Hippocampal formation (tissue), 2 donors: ENCODE measurements at regions not wholly inside any gene's neighbourhood (a gene's known extent, or its start where the extent isn't known, plus 50 kb on each side); places are given as distances from the start of the nearest gene placed in this dataset.
"Not testable (repeated sequence)": the region's sequence is repeated elsewhere in the genome, so short reads cannot be mapped to it uniquely, and the experiment has no call there.

Source experiments
- DNase-seq, 2 donors: peaks; one replicate each; lab custom pipeline; 2025; lab: John Stamatoyannopoulos, UW

GRCh38 chr2:191476901-191477300 is 201.0 kb upstream of the NABP1 start:
- no peak for DNase-seq

DNA sequence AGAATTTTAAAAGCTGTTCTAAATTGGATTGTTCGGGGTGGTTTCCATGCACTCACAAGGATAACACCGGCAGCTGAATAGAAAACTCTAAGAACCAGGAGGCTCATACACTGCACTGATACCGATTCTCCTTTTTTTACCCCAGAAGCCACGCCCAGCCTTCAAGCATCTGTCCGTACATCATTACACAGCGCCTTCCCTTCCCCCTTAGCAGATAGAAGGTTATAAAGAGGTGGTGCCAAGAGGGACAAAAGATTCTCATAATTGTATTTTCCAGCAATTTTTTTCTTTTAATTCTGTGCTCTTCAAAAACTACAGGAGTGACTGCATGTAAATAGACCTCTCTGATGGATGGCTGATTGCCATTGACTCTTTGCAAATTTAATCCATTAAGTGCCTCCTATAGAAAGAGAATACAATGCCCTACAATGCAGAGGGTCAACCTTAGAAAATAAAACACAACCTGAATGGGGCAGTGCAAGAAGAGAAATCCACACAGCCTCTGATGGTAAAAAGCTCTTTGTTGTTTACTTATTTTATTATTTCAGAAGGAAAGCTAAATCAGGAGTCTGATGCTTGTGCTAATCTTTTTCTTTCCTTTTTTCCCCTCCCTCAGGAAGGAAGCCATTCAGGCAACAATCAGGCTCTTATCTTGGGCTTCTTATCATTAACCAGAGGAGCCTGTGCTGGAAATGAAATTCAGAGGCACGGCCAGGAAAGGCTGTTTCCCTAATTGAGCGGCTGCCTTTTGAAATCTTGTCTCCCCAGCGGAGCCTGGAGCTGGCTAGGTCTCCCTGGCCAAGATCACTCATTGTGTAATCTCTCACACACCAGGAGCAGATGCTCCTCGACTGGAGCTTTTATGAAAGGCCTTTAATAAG is 198.9 kb upstream of the NABP1 start:
- no peak for DNase-seq

DNA sequence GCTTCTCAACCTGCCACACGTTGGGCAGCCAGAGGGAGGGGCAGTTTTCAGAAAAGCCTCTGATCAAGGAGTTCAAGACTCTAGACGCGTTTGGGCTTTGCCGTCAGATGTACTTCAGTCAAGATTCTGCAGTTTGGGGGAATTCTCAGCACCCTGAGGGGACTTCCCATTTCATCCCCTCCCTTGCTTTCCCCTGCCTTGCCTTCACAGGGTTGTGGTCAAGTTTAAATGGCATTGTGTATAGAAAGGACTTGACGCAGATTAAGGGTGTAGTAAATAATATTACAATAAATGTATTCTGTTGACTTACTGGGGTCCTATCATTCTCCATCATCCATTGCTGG is 198.3 kb upstream of the NABP1 start:
- DNase-seq = no peak

DNA sequence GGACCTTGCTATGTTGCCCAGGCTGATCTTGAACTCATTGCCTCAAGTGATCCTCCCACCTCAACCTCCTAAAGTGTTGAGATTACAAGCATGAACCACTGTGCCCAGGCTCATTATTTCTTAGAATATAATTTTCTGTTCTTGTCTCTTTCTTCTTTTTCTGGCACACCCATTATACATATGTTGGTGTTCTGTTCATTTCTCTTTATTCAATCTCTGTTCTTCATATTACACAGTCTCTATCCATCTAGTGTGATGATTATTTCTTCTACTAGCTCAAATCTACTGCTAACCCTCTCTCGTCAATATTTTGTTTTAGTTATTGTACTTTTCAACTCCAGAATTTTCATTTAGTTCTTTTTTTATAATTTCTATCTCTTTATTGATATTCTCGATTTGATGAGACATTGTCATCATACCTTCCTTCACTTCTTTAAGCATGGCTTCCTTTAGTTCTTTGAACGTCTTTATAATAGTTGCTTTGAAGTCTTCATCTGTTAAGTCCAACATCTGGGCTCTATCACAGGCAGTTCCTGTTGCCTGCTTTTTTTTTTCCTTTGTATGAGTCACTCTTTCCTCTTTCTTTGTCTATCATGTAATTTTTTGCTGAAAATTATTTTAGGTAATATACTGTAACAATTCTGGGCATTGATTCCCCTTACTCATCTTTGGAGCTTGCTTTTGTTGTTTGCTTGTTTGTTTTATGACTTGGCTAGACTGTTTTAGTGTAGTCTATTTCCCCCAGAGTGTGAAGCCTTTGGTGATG is 196.4 kb upstream of the NABP1 start:
- DNase-seq = no peak

- DNase-seq = no peak
Measured at GRCh38 chr2:191483117-191483516, 194.8 kb upstream of the NABP1 start.

DNA sequence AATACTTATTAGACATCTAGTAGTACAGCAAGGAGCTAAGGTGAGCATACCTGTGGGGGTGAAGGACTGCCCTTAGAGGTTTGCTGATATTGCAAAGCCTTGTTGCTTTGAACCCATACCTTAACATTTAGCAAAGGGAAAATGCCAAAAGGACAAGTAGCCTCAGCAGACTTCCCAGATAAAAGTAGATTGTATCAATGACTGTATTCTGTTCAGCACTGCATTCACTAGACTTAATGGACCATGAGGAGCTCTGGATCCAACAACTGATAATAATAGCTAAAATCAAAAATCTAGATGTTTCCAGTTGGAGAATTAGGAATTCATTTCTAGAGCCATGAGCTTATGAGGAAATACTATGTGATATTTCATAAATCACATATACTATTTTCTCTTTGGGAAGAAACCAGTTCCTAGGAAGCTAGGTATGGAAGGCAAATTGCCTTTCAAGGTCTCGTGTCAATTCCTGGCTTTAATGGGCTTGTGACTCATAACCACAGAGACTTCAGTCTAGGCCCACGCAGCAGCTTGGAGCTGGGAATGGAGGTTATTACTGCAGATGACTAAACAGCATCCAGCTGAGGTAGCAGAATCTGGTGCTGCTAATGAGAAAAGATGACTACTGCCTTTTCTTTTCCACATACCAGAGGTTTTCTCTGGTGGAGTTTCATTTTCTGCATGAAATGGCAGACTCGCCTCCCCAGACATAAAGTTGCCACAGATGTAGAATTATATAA is 191.2 kb upstream of the NABP1 start:
- no peak for DNase-seq

DNA sequence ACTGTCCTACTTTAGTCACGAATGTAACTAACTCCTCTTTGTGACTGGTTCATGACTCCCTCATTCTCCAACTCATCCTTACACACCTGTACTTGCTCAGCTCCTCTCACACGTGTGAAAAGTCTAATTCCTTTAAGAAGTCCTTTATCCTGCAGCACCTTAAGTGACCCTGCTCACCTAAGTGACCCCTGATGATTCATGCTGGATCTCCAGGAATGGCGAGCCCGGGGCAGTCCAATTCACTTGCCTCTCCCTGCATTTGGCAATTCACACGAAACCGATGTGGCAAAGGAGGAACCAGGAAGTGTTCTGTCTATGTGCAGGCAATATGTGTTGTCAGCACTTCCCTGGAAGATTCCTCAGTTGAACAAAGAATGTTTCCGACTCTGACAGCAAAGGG is 189.8 kb upstream of the NABP1 start:
- DNase-seq = no peak

- DNase-seq = no peak
Measured at GRCh38 chr2:191489177-191489576, 188.8 kb upstream of the NABP1 start.

DNA sequence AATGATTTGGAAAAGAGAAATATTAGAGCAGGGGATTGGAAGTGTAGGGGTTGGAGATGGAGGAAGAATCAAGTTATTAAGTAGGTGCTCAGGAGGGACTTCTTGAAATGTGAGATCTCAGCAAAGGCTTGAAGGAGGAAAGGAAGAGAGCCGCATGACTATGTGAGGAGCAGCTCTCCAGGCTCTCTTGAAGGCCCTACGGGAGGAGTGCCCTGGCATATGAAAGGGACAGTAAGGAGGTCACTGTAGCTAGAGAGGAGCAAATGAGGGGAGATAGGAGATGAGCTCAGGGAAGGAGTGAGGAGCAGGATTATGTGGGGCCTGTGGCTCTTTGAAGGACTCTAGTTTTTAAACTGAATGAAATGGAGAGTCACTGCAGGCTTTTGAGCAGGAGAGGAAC is 181.1 kb upstream of the NABP1 start:
- no peak for DNase-seq

- DNase-seq = no peak
Measured at GRCh38 chr2:191497822-191498221, 180.1 kb upstream of the NABP1 start.

DNA sequence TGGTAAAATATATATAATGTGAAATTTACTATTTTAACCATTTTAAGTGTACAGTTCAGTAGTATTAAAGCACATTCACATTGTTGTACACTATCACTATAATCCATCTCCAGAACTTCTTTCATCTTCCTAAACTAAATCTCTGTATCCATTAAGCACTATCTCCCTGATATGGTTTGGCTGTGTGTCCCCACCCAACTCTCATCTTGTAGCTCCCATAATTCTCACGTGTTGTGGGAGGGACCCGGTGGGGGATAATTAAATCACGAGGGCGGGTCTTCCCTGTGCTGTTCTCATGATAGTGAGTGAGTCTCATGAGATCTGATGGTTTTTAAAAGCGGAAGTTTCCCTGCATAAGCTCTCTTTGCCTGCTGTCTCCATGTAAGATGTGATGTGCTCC is 178.9 kb upstream of the NABP1 start:
- DNase-seq = no peak

DNA sequence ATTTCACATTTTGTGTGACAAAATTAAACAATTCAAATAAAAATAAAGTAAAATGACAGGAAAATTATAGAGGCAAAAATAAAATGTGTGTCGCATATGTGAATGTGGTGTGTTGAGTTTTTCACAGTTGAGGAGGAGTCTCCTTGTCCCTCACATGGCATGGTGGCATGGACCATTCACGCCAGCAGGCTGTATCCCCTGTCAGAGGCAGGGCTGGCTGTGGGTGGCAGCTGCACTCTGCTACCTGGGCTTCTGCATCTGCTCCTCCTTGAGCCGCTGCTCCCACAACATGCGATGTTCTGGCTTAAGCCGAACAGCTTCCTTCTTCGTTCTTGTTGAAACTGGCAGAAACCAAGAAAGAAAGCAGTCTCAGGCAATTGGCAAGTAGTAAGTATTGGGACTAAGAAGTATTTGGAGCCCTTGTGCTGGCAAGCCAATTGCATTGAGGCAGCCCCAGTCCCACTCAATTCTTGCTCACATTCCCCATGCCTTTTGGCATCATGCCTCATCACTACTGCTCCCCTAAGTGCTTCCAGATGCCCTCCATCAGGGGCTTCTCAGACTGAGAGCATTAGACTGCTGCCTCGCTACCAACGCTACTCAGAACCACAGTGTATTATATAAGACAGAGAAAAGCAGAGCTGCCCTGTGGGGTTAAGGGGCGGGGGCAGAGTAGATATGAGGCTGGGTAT is 177.9 kb upstream of the NABP1 start:
- DNase-seq = peak in 1 of 2 donors; percentile 2

DNA sequence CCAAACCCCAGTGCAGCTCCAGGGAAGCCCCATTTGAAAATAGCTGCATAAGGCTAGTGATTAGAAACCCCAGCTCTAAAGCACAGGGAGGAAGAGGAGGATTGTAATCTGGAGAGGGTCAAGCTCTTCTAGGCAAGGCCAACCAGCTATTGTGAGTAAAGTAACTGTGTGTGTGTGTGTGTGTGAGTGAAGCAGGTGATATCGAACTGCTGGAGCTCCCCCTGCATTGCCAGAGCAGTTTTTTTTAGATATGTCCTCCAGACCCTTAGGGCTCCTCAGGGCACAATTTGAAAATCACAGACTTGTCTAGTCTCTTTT is 177.4 kb upstream of the NABP1 start:
- DNase-seq = no peak

DNA sequence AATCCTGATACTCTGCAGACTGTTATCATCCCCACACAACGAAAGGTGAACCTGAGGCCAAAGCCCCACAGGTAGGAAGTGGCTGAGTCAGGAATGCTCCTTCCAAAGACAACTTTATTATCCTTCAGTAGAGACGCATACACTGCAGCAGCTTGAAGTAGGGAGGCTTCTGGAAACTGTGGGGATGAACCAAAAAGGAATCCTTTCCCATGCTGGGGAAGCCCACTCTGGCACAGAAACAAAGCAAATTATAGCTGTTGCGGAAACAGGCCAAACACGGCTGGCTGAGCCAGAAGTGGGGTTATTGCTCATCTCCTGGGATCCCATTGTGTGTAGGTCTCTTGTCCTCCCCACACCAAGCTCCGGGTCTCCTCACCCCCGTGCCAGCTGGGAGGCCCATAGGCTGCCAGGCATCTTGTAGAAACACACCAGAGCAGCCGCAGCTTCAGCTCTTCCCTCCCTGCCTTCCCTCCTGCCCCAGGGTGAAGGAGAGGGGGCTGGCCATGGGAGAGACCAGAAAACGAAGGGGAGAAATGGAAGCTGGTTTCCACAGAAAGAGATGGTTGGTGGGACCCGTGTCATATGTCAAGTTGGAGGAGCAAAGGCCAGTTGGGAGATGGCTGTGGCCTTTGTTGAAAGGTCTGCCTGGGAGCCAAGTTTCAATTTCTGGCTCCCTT is 176.9 kb upstream of the NABP1 start:
- DNase-seq = no peak

- DNase-seq = peak in 1 of 2 donors; percentile 8
Measured at GRCh38 chr2:191501561-191502168, 176.3 kb upstream of the NABP1 start.

GRCh38 chr2:191506515-191506914 is 171.4 kb upstream of the NABP1 start:
- DNase-seq = no peak

GRCh38 chr2:191507252-191507853 is 170.6 kb upstream of the NABP1 start:
- DNase-seq = not testable (repeated sequence)

DNA sequence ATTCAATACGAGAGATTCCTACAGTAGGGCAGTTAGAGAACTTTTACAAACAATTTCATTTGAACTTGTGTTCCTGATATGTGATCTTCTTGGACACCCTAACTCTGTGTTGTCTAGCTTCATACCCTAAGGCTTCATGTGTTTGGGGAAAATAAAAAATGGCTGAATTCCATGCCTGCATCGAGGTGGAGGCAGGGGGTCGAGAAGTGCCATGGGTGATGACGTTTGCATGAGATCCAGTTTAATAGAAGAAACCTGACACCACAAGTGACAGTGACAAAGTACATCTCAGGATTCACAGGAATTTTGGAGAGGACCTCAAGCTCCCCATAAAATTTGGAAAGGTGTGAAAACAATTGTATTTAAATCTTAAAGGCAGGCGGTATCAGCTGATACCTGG is 169.2 kb upstream of the NABP1 start:
- no peak for DNase-seq

GRCh38 chr2:191512216-191512835 is 165.6 kb upstream of the NABP1 start:
- DNase-seq = no peak

DNA sequence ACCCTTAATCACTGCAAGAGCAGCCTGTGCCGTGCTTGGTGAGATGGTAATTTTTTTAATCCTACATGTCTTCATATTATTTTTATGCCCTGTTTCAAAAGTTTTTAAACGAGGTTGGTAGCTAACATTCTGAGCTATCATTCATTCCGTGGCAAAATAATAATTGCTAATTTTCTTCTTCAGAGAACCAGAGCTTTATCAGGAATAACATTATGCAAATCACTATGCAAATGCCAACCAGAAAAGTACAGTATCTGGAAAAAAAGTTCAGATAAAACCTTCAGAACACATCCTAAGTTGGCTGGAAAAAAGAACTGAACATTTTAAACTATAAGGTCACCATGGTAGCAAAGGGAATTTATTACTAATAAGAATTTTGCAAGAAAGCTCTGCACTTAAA is 165.1 kb upstream of the NABP1 start:
- DNase-seq = no peak
